Keratinocyte (primary cell): ENCODE measurements at regions not wholly inside any gene's neighbourhood (a gene's known extent, or its start where the extent isn't known, plus 50 kb on each side); places are given as distances from the start of the nearest gene placed in this dataset.

Experiments
- DNase-seq: peaks from one replicate; pipeline ENCODE4 v3.0.0-alpha.2; 2011; ENCODE audit warnings: low read depth, missing footprints, low spot score
- FAIRE-seq: peaks from 2 replicates; lab custom pipeline; 2011; peaks lifted over from hg19 to GRCh38; lab: Jason Lieb, UNC
- H2AFZ ChIP-seq: 2 replicates; pipeline ENCODE4 v1.6.0; 2012; ENCODE audit warnings: low read length, control low read depth, inconsistent platforms; ENCODE audit not compliant: control insufficient read depth
- H3K27ac ChIP-seq: 2 replicates; pipeline ENCODE4 v1.5.1; 2011; ENCODE audit warnings: low read length; ENCODE audit not compliant: control insufficient read depth, insufficient read depth
- H3K27me3 ChIP-seq: 3 replicates; pipeline ENCODE4 v1.6.0; 2011; ENCODE audit warnings: low read length; ENCODE audit not compliant: control insufficient read depth, insufficient read depth; ENCODE audit errors: extremely low read depth
- H3K36me3 ChIP-seq, 2 experiments: 2 replicates in 1 of 2; 3 replicates in 1 of 2; pipeline ENCODE4 v1.5.1; 2011; ENCODE audit warnings: low read length in 2 of 2, mild to moderate bottlenecking in 1 of 2; ENCODE audit not compliant: control insufficient read depth in 2 of 2, insufficient read depth in 2 of 2; ENCODE audit errors: extremely low read depth in 1 of 2
- H3K4me1 ChIP-seq: 3 replicates; pipeline ENCODE4 v1.5.1; 2011; ENCODE audit warnings: low read length; ENCODE audit not compliant: control insufficient read depth, insufficient read depth; ENCODE audit errors: extremely low read depth
- H3K4me2 ChIP-seq: 3 replicates; pipeline ENCODE4 v1.6.0; 2011; ENCODE audit warnings: low read depth, low read length; ENCODE audit not compliant: control insufficient read depth, insufficient read depth; ENCODE audit errors: extremely low read depth
- H3K4me3 ChIP-seq, 3 experiments: fragments of 200-600 bp in 1 of 3; sonication (generic) in 1 of 3; 2 replicates in 2 of 3; 3 replicates in 1 of 3; pipeline ENCODE4 v1.5.1; 2011 to 2016; ENCODE audit warnings: low read length in 3 of 3, mild to moderate bottlenecking in 3 of 3, control low read depth in 2 of 3, inconsistent platforms in 1 of 3, low read depth in 1 of 3, mixed read lengths in 1 of 3, mixed run types in 1 of 3, moderate library complexity in 1 of 3; ENCODE audit not compliant: control insufficient read depth in 2 of 3, insufficient read depth in 2 of 3; ENCODE audit errors: extremely low read depth in 1 of 3
- H3K79me2 ChIP-seq: 2 replicates; pipeline ENCODE4 v1.6.0; 2012; ENCODE audit warnings: low read length; ENCODE audit not compliant: control insufficient read depth, insufficient read depth
- H3K9ac ChIP-seq: 3 replicates; pipeline ENCODE4 v1.6.0; 2011; ENCODE audit warnings: low read length; ENCODE audit not compliant: control insufficient read depth, insufficient read depth; ENCODE audit errors: extremely low read depth
- H3K9me1 ChIP-seq: 3 replicates; pipeline ENCODE4 v1.6.0; 2011; ENCODE audit warnings: low read length; ENCODE audit not compliant: control insufficient read depth, insufficient read depth; ENCODE audit errors: extremely low read depth
- H3K9me3 ChIP-seq: 2 replicates; pipeline ENCODE4 v1.5.1; 2012; ENCODE audit warnings: low read depth, low read length; ENCODE audit not compliant: control insufficient read depth
- H4K20me1 ChIP-seq: 3 replicates; pipeline ENCODE4 v1.6.0; 2011; ENCODE audit warnings: low read length; ENCODE audit not compliant: control insufficient read depth, insufficient read depth; ENCODE audit errors: extremely low read depth
- EZH2 ChIP-seq: IDR thresholded peaks from one replicate; pipeline ENCODE4 v1.6.1; 2012; ENCODE audit warnings: inconsistent platforms, mild to moderate bottlenecking, low read length, moderate library complexity
- dilution Hi-C: fragments of 300-500 bp; cut with MboI; formaldehyde crosslinking; loops from one replicate; pipeline ENCODE4 v1.7.0; 2020; ENCODE audit warnings: low sequenced_read_pairs; ENCODE audit not compliant: extremely low pct_ligation_motif_present
- TF ChIP-seq, protein P1 (sequence below), 3 experiments: IDR thresholded peaks in 1 of 3; conservative IDR thresholded peaks in 1 of 3; optimal IDR thresholded peaks in 1 of 3; 2 replicates in 2 of 3; 3 replicates in 1 of 3; pipeline versions ENCODE3 to v1.5.1; 2011; ENCODE audit warnings: low read length in 3 of 3, mild to moderate bottlenecking in 3 of 3, moderate library complexity in 2 of 3, control low read depth in 1 of 3, inconsistent platforms in 1 of 3; ENCODE audit not compliant: insufficient read depth in 2 of 3; ENCODE audit errors: extremely low read depth in 1 of 3

DNA sequence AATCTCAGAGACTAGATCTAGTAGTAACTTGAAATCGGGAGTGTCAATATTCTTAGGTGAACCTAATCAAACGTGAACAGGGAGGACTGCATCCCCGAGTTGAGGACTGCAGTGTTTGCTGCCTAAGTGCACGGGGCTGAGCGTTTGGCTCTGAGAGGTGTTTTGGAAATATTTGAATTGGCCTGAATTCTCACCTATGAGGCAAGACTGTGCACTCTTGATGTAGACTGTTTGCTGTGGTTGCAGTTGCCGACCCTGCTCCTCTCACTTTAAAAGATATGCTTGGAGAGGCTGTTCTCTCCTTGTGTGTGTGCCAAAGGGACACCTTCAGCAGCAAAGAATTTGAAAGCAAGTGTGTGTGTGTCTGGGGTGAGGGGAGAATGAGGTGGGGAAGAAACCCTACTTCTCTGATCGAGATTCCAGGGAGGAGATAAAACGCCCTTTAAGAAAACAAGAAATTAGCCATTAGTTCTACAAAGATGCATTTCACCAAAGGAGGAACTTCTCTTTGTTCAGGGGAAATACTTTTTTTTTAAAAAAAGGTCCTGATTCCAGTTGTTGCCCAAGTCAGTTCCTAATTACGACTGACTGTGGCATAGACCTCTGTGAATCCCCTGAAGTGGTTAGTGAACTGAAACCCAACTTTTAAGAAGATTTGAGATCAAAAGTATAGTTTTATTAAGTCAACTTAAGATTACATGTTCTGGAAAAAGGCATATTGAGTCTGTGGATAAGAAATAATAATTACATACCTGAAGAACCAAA lies 106.6 kb downstream of the DYRK2 start:
- Histone ChIP-seq H3K27ac (no peak overlapping the region), H3K9me1 (no peaks in the 10 kb centered on the region), H3K4me1 (no peaks in the 10 kb centered on the region), H3K79me2 (no peaks in the 10 kb centered on the region), H2AFZ (no peak overlapping the region), H3K9ac (no peak overlapping the region), H3K27me3 (no peaks in the 10 kb centered on the region), H3K4me3 (no peak overlapping the region), H3K9me3 (no peaks in the 10 kb centered on the region), H3K4me2 (no peak overlapping the region), H4K20me1 (no peaks in the 10 kb centered on the region), H3K36me3 (no peaks in the 10 kb centered on the region)
- no peak for TF ChIP-seq EZH2
- TF ChIP-seq, protein P1, sequence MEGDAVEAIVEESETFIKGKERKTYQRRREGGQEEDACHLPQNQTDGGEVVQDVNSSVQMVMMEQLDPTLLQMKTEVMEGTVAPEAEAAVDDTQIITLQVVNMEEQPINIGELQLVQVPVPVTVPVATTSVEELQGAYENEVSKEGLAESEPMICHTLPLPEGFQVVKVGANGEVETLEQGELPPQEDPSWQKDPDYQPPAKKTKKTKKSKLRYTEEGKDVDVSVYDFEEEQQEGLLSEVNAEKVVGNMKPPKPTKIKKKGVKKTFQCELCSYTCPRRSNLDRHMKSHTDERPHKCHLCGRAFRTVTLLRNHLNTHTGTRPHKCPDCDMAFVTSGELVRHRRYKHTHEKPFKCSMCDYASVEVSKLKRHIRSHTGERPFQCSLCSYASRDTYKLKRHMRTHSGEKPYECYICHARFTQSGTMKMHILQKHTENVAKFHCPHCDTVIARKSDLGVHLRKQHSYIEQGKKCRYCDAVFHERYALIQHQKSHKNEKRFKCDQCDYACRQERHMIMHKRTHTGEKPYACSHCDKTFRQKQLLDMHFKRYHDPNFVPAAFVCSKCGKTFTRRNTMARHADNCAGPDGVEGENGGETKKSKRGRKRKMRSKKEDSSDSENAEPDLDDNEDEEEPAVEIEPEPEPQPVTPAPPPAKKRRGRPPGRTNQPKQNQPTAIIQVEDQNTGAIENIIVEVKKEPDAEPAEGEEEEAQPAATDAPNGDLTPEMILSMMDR (optimal IDR thresholded peaks at IDR 0.05 in 1 of 3, IDR thresholded peaks at IDR 0.05 in 1 of 3, conservative IDR thresholded peaks at IDR 0.05 in 1 of 3; ENCODE audit: extremely low read depth in 1 of 3, insufficient read depth in 2 of 3, low read length in 3 of 3) = no peak
- no peak for DNase-seq
- dilution Hi-C loops = no loop called here
- no peak for FAIRE-seq

DNA sequence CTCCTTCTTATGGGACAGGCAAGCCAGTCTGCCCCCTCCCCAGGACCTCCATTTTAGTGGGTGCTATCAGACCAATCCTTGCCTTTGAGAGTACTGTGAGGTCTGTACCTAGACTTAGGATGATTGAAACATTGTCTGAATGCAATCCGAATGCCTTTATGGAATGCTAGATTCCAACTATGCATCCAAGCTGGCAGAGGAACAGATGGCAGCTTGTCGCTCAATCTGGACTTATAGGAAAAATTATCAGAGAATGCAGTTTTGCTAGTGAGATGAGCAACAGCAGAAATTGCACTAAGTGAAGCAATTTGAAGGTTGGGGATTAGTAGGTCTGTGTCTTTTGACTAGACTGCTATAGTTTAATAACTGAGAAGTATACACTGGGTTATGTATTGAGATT lies 109.1 kb downstream of the DYRK2 start:
- Histone ChIP-seq H3K9ac (no peak overlapping the region), H3K79me2 (no peaks in the 10 kb centered on the region), H3K4me3 (no peak overlapping the region), H2AFZ (no peak overlapping the region), H3K9me1 (no peaks in the 10 kb centered on the region), H4K20me1 (no peaks in the 10 kb centered on the region), H3K4me2 (no peak overlapping the region), H3K9me3 (no peaks in the 10 kb centered on the region), H3K36me3 (no peaks in the 10 kb centered on the region), H3K4me1 (no peaks in the 10 kb centered on the region), H3K27me3 (no peaks in the 10 kb centered on the region), H3K27ac (no peak overlapping the region)
- no peak for FAIRE-seq
- no peak for DNase-seq
- dilution Hi-C loops = no loop called here
- TF ChIP-seq, protein P1 (optimal IDR thresholded peaks at IDR 0.05 in 1 of 3, IDR thresholded peaks at IDR 0.05 in 1 of 3, conservative IDR thresholded peaks at IDR 0.05 in 1 of 3; ENCODE audit: extremely low read depth in 1 of 3, insufficient read depth in 2 of 3, low read length in 3 of 3) = no peak
- TF ChIP-seq EZH2 = no peak
